GM23338 (cell line): ENCODE measurements at regions not wholly inside any gene's neighbourhood (a gene's known extent, or its start where the extent isn't known, plus 50 kb on each side); places are given as distances from the start of the nearest gene placed in this dataset.

Source experiments
- ATAC-seq: fragments of 200-7000 bp; cut with Tn5 transposase; 3 replicates; pipeline ENCODE4 v1.9.1; 2020
- DNase-seq: peaks from one replicate; pipeline ENCODE4 v3.0.0-alpha.2; 2015; ENCODE audit warnings: low spot score
- H2AFZ ChIP-seq: fragments of 200-600 bp; sonication (generic); 2 replicates; pipeline ENCODE4 v1.8.0; 2016; ENCODE audit warnings: antibody characterized with exemption, mild to moderate bottlenecking, moderate library complexity
- H3F3A ChIP-seq: fragments of 200-600 bp; sonication (generic); replicated peaks from 2 replicates; pipeline ENCODE4 v1.8.0; 2017; ENCODE audit warnings: antibody characterized with exemption, mixed run types, low read depth
- H3K27ac ChIP-seq: fragments of 200-600 bp; sonication (generic); 2 replicates; pipeline ENCODE4 v1.6.1; 2016; ENCODE audit warnings: low read depth
- H3K27me3 ChIP-seq: fragments of 200-600 bp; sonication (generic); 2 replicates; pipeline ENCODE4 v1.8.0; 2016; ENCODE audit warnings: mild to moderate bottlenecking, mixed run types, moderate library complexity; ENCODE audit not compliant: insufficient read depth
- H3K36me3 ChIP-seq: fragments of 200-600 bp; sonication (generic); 2 replicates; pipeline ENCODE4 v1.8.0; 2016; ENCODE audit warnings: mild to moderate bottlenecking; ENCODE audit not compliant: insufficient read depth
- H3K4me1 ChIP-seq: fragments of 200-600 bp; sonication (generic); 2 replicates; pipeline ENCODE4 v1.8.0; 2016; ENCODE audit warnings: mild to moderate bottlenecking, moderate library complexity; ENCODE audit not compliant: insufficient read depth
- H3K4me2 ChIP-seq: fragments of 200-600 bp; sonication (generic); 2 replicates; pipeline ENCODE4 v1.7.1; 2017; ENCODE audit warnings: mixed run types
- H3K4me3 ChIP-seq: fragments of 200-600 bp; sonication (generic); 2 replicates; pipeline ENCODE4 v1.6.1; 2016; ENCODE audit warnings: mixed run types
- H3K79me2 ChIP-seq: fragments of 200-600 bp; sonication (generic); replicated peaks from 2 replicates; pipeline ENCODE4 v1.8.0; 2017; ENCODE audit warnings: mild to moderate bottlenecking; ENCODE audit not compliant: insufficient read depth
- H3K9me2 ChIP-seq: fragments of 200-600 bp; sonication (generic); 2 replicates; pipeline ENCODE4 v1.8.0; 2017; ENCODE audit not compliant: insufficient read depth
- H4K20me1 ChIP-seq: fragments of 200-600 bp; sonication (generic); replicated peaks from 2 replicates; pipeline ENCODE4 v1.8.0; 2017; ENCODE audit warnings: mild to moderate bottlenecking; ENCODE audit not compliant: insufficient read depth
- H3K27ac Mint-ChIP-seq: 2 replicates; pipeline ENCODE4 v1.8.0; 2020; ENCODE audit warnings: inconsistent platforms, mild to moderate bottlenecking, moderate library complexity, mixed read lengths
- H3K27me3 Mint-ChIP-seq: 3 replicates; pipeline ENCODE4 v1.8.0; 2022; ENCODE audit warnings: low read depth, mild to moderate bottlenecking, moderate library complexity, mixed read lengths, inconsistent platforms; ENCODE audit not compliant: insufficient read depth, poor library complexity
- H3K36me3 Mint-ChIP-seq: 3 replicates; pipeline ENCODE4 v1.8.0; 2021; ENCODE audit warnings: low read depth, mild to moderate bottlenecking, inconsistent platforms, moderate library complexity, mixed read lengths
- H3K4me1 Mint-ChIP-seq: 3 replicates; pipeline ENCODE4 v1.8.0; 2020; ENCODE audit warnings: mild to moderate bottlenecking, inconsistent platforms, mixed read lengths
- H3K4me3 Mint-ChIP-seq: 3 replicates; pipeline ENCODE4 v1.8.0; 2021; ENCODE audit warnings: moderate library complexity, mild to moderate bottlenecking, inconsistent platforms, mixed read lengths
- H3K9me3 Mint-ChIP-seq: 3 replicates; pipeline ENCODE4 v1.8.0; 2020; ENCODE audit warnings: moderate library complexity, mild to moderate bottlenecking, inconsistent platforms, mixed read lengths
- EZH2phosphoT487 ChIP-seq: fragments of 200-600 bp; sonication (generic); IDR thresholded peaks from one replicate; pipeline ENCODE4 v1.8.1; 2018; ENCODE audit warnings: antibody characterized with exemption; ENCODE audit not compliant: unreplicated experiment
- NANOG ChIP-seq: IDR thresholded peaks from 2 replicates; pipeline ENCODE4 v1.6.1; 2016; ENCODE audit warnings: antibody characterized with exemption, borderline replicate concordance
- STAT1 ChIP-seq: IDR thresholded peaks from one replicate; pipeline ENCODE4 v1.6.1; 2016; ENCODE audit warnings: antibody characterized with exemption; ENCODE audit not compliant: unreplicated experiment
- ZNF114 ChIP-seq: fragments of 250-450 bp; sonication (Bioruptor Pico); IDR thresholded peaks from 2 replicates; pipeline ENCODE4 v1.5.0; 2020; ENCODE audit warnings: mild to moderate bottlenecking, moderate library complexity
- ZNF331 ChIP-seq: fragments of 250-450 bp; sonication (Bioruptor Pico); IDR thresholded peaks from 2 replicates; pipeline ENCODE4 v1.5.0; 2020; ENCODE audit warnings: low read depth, mild to moderate bottlenecking, moderate library complexity
- TF ChIP-seq, protein P1 (sequence below): fragments of 250-450 bp; sonication (Bioruptor Pico); IDR thresholded peaks from 2 replicates; pipeline ENCODE4 v1.5.0; 2020; ENCODE audit warnings: mild to moderate bottlenecking, moderate library complexity
- TF ChIP-seq, protein P2 (sequence below): IDR thresholded peaks from 2 replicates; pipeline ENCODE4 v1.6.1; 2016; ENCODE audit warnings: antibody characterized with exemption

DNA sequence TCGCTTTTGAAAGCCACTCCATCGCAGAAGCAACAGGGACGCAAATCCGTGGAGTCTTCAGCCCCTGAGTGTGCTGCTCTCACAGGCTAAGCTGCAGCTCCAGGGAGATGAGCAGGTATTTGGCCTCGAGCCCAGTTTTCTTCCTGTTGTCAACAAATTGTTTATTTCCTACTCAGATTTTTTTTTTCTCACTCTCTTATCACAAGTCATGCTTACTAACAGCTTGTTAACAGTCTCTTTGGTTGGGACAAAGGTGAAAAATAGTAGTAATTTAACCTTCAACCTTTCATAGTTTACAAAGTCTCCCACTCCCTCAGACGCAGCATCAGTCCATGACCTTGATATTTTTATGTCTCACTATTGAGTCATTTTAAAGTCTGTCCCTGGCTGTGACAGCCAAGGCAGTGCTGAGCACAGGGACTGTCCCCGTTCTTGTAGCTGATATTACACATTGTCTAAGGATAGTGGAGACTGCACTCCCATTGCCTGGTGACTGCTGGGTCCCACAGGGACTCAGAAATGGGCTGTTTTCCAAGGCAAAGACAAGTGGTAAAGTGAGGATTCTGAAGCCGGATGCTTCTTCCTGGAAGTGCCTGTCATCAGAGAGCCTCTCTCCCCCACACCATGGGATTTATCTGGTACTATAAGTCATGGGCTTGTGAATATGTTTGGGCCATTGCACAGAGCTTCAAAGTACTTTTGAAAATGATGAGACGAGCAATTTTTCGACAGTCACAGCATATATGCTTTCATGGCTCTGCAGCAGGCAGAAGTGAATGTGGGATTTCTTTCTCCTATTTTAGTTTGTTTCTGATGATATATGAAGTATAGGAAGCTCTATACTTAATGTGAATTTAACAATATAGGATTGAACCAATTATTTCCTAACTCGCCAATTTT, 59.8 kb upstream of the UNC13C start (continued):
- TF ChIP-seq, protein P1, sequence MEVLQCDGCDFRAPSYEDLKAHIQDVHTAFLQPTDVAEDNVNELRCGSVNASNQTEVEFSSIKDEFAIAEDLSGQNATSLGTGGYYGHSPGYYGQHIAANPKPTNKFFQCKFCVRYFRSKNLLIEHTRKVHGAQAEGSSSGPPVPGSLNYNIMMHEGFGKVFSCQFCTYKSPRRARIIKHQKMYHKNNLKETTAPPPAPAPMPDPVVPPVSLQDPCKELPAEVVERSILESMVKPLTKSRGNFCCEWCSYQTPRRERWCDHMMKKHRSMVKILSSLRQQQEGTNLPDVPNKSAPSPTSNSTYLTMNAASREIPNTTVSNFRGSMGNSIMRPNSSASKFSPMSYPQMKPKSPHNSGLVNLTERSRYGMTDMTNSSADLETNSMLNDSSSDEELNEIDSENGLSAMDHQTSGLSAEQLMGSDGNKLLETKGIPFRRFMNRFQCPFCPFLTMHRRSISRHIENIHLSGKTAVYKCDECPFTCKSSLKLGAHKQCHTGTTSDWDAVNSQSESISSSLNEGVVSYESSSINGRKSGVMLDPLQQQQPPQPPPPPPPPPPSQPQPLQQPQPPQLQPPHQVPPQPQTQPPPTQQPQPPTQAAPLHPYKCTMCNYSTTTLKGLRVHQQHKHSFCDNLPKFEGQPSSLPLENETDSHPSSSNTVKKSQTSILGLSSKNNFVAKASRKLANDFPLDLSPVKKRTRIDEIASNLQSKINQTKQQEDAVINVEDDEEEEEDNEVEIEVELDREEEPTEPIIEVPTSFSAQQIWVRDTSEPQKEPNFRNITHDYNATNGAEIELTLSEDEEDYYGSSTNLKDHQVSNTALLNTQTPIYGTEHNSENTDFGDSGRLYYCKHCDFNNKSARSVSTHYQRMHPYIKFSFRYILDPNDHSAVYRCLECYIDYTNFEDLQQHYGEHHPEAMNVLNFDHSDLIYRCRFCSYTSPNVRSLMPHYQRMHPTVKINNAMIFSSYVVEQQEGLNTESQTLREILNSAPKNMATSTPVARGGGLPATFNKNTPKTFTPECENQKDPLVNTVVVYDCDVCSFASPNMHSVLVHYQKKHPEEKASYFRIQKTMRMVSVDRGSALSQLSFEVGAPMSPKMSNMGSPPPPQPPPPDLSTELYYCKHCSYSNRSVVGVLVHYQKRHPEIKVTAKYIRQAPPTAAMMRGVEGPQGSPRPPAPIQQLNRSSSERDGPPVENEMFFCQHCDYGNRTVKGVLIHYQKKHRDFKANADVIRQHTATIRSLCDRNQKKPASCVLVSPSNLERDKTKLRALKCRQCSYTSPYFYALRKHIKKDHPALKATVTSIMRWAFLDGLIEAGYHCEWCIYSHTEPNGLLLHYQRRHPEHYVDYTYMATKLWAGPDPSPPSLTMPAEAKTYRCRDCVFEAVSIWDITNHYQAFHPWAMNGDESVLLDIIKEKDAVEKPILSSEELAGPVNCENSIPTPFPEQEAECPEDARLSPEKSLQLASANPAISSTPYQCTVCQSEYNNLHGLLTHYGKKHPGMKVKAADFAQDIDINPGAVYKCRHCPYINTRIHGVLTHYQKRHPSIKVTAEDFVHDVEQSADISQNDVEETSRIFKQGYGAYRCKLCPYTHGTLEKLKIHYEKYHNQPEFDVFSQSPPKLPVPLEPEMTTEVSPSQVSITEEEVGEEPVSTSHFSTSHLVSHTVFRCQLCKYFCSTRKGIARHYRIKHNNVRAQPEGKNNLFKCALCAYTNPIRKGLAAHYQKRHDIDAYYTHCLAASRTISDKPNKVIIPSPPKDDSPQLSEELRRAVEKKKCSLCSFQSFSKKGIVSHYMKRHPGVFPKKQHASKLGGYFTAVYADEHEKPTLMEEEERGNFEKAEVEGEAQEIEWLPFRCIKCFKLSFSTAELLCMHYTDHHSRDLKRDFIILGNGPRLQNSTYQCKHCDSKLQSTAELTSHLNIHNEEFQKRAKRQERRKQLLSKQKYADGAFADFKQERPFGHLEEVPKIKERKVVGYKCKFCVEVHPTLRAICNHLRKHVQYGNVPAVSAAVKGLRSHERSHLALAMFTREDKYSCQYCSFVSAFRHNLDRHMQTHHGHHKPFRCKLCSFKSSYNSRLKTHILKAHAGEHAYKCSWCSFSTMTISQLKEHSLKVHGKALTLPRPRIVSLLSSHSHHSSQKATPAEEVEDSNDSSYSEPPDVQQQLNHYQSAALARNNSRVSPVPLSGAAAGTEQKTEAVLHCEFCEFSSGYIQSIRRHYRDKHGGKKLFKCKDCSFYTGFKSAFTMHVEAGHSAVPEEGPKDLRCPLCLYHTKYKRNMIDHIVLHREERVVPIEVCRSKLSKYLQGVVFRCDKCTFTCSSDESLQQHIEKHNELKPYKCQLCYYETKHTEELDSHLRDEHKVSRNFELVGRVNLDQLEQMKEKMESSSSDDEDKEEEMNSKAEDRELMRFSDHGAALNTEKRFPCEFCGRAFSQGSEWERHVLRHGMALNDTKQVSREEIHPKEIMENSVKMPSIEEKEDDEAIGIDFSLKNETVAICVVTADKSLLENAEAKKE (CRISPR knock-in tag): no peak
- TF ChIP-seq STAT1: no peak

DNA sequence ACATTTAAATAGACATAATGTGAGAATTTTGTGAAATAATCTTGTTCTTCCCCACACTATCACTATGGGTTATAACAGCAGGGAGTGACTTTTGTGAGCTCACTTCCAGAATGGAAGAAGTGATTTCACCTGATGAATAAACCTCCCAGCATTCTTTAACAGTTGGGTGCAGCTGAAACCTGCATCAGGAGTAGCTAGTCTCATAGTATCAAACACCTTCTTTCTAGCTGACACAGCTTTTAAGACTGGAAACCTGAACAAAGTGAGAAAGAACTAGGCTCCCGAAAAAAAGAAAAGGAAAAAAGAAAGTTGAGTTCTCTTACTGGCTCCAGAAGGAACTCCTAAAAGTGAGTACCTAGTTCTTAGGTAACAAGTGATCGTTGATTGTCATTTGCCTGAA, 61.1 kb upstream of the UNC13C start:
- H3K27me3 Mint-ChIP-seq: peaks cover 5% of the 10 kb centered on the region
- TF ChIP-seq ZNF331 (CRISPR knock-in tag) (no peak), ZNF114 (CRISPR knock-in tag) (no peak), EZH2phosphoT487 (no peak), STAT1 (no peak), NANOG (no peak)
- TF ChIP-seq, protein P1 (CRISPR knock-in tag): no peak
- TF ChIP-seq, protein P2, sequence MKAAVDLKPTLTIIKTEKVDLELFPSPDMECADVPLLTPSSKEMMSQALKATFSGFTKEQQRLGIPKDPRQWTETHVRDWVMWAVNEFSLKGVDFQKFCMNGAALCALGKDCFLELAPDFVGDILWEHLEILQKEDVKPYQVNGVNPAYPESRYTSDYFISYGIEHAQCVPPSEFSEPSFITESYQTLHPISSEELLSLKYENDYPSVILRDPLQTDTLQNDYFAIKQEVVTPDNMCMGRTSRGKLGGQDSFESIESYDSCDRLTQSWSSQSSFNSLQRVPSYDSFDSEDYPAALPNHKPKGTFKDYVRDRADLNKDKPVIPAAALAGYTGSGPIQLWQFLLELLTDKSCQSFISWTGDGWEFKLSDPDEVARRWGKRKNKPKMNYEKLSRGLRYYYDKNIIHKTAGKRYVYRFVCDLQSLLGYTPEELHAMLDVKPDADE: no peak

More for the DNA sequence above, 61.1 kb upstream of the UNC13C start:
- Histone ChIP-seq H3K9me2 (no peaks in the 10 kb centered on the region), H2AFZ (peak overlapping the region; percentile 18; the same call in 1 of the 2 replicates), H3K4me1 (no peaks in the 10 kb centered on the region), H4K20me1 (no peaks in the 10 kb centered on the region), H3K27me3 (no peaks in the 10 kb centered on the region), H3K27ac (no peak overlapping the region), H3K36me3 (no peaks in the 10 kb centered on the region), H3F3A (no peaks in the 10 kb centered on the region), H3K4me3 (no peak overlapping the region), H3K4me2 (no peak overlapping the region), H3K79me2 (no peaks in the 10 kb centered on the region)
- ATAC-seq (peak; percentile 60), DNase-seq (no peak)
- Mint-ChIP-seq H3K36me3 (no peaks in the 10 kb centered on the region), H3K4me1 (peaks cover 27% of the 10 kb centered on the region), H3K4me3 (no peak overlapping the region), H3K9me3 (peaks cover 18% of the 10 kb centered on the region), H3K27ac (peak overlapping the region; percentile 86)
